ENCODE measurements at regions not wholly inside any gene's neighbourhood (a gene's known extent, or its start where the extent isn't known, plus 50 kb on each side); places are given as distances from the start of the nearest gene placed in this dataset.

- DNase-seq (ENCODE audit: low read depth) = peak; percentile 7
Observed at GRCh38 chr11:27968461-27968860, 139.5 kb downstream of the KIF18A start.

- DNase-seq (ENCODE audit: low read depth) = no peak
Observed at GRCh38 chr11:27965559-27965958, 142.4 kb downstream of the KIF18A start.

- DNase-seq (ENCODE audit: low read depth) = no peak
Observed at GRCh38 chr11:27963370-27963769, 144.6 kb downstream of the KIF18A start.

- DNase-seq (ENCODE audit: low read depth) = peak; percentile 6
Observed at GRCh38 chr11:27949951-27950738, 157.8 kb downstream of the KIF18A start.

GRCh38 chr11:27945348-27945747 lies 162.6 kb downstream of the KIF18A start:
- no peak for DNase-seq (ENCODE audit: low read depth)

- DNase-seq (ENCODE audit: low read depth) = peak; percentile 68
Observed at GRCh38 chr11:27938011-27938410, 169.9 kb downstream of the KIF18A start.

- DNase-seq (ENCODE audit: low read depth) = peak; percentile 98
Observed at GRCh38 chr11:27934830-27935145, 173.2 kb downstream of the KIF18A start.

GRCh38 chr11:27933992-27934829 lies 173.7 kb downstream of the KIF18A start:
- DNase-seq (ENCODE audit: low read depth) = peak; percentile 100

GRCh38 chr11:27931770-27932169 lies 176.2 kb downstream of the KIF18A start:
- DNase-seq (ENCODE audit: low read depth) = no peak

GRCh38 chr11:27930946-27931345 lies 177.0 kb downstream of the KIF18A start:
- DNase-seq (ENCODE audit: low read depth) = no peak

GRCh38 chr11:27928809-27929208 lies 179.1 kb downstream of the KIF18A start:
- no peak for DNase-seq (ENCODE audit: low read depth)

- DNase-seq (ENCODE audit: low read depth) = peak; percentile 99
Observed at GRCh38 chr11:27926981-27927481, 180.9 kb downstream of the KIF18A start.

- no peak for DNase-seq (ENCODE audit: low read depth)
Observed at GRCh38 chr11:27926486-27926885, 181.5 kb downstream of the KIF18A start.

- peak; percentile 22 for DNase-seq (ENCODE audit: low read depth)
Observed at GRCh38 chr11:27921472-27921871, 186.5 kb downstream of the KIF18A start.

GRCh38 chr11:27916541-27917100 lies 191.3 kb downstream of the KIF18A start:
- no peak for DNase-seq (ENCODE audit: low read depth)

GRCh38 chr11:27914080-27914479 lies 193.9 kb downstream of the KIF18A start:
- DNase-seq (ENCODE audit: low read depth) = peak; percentile 63

GRCh38 chr11:27913650-27914049 lies 194.3 kb downstream of the KIF18A start:
- DNase-seq (ENCODE audit: low read depth) = peak; percentile 77

- DNase-seq (ENCODE audit: low read depth) = peak; percentile 65
Observed at GRCh38 chr11:27912916-27913315, 195.0 kb downstream of the KIF18A start.

GRCh38 chr11:27910186-27910931 lies 197.6 kb downstream of the KIF18A start:
- peak; percentile 85 for DNase-seq (ENCODE audit: low read depth)

GRCh38 chr11:27909386-27909785 lies 198.6 kb downstream of the KIF18A start:
- no peak for DNase-seq (ENCODE audit: low read depth)

GRCh38 chr11:27908621-27909020 lies 199.3 kb downstream of the KIF18A start:
- no peak for DNase-seq (ENCODE audit: low read depth)

- peak; percentile 22 for DNase-seq (ENCODE audit: low read depth)
Observed at GRCh38 chr11:27907530-27907929, 200.4 kb downstream of the KIF18A start.

All from EH (cell line).